ENCODE measurements at regions not wholly inside any gene's neighbourhood (a gene's known extent, or its start where the extent isn't known, plus 50 kb on each side); places are given as distances from the start of the nearest gene placed in this dataset.

DNA sequence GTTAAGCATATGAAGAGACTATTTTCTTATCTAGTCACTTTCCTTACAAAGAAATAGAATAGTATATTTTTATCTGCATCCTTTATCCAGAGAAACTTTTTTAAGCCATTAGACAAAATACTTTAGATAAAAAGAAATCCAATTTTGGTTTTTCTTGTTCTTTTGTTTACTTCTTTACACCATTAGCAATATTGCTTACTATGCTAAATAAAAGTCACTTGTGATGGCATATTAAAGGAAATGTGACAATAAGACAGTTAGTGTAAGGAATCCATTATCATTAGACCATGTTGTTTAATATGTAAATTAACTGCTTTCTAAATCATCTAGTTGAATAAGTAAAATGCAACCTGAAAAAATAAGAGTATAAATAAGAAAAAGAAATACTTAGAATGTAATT is 2582.7 kb downstream of the ARAP2 start:
- Histone ChIP-seq H3K4me3 (no peak overlapping the region), H3K9me3 (peaks cover 5 to 27% of the 10 kb centered on the region in 2 donors), H3K4me1 (no peaks in the 10 kb centered on the region), H3K27me3 (no peaks in the 10 kb centered on the region), H3K36me3 (no peaks in the 10 kb centered on the region), H3K27ac (no peak overlapping the region)
- TF ChIP-seq POLR2AphosphoS5 (IDR thresholded peaks at IDR 0.05) (no peak), POLR2A (IDR thresholded peaks at IDR 0.05) (no peak)
- TF ChIP-seq, protein P1, sequence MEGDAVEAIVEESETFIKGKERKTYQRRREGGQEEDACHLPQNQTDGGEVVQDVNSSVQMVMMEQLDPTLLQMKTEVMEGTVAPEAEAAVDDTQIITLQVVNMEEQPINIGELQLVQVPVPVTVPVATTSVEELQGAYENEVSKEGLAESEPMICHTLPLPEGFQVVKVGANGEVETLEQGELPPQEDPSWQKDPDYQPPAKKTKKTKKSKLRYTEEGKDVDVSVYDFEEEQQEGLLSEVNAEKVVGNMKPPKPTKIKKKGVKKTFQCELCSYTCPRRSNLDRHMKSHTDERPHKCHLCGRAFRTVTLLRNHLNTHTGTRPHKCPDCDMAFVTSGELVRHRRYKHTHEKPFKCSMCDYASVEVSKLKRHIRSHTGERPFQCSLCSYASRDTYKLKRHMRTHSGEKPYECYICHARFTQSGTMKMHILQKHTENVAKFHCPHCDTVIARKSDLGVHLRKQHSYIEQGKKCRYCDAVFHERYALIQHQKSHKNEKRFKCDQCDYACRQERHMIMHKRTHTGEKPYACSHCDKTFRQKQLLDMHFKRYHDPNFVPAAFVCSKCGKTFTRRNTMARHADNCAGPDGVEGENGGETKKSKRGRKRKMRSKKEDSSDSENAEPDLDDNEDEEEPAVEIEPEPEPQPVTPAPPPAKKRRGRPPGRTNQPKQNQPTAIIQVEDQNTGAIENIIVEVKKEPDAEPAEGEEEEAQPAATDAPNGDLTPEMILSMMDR (IDR thresholded peaks at IDR 0.05), result no peak
- no peak for DNase-seq (ENCODE audit: low spot score in 2 of 2)
- intact Hi-C loops (cut with DNase I; ENCODE audit: low total_unique reads), result no loop called here

DNA sequence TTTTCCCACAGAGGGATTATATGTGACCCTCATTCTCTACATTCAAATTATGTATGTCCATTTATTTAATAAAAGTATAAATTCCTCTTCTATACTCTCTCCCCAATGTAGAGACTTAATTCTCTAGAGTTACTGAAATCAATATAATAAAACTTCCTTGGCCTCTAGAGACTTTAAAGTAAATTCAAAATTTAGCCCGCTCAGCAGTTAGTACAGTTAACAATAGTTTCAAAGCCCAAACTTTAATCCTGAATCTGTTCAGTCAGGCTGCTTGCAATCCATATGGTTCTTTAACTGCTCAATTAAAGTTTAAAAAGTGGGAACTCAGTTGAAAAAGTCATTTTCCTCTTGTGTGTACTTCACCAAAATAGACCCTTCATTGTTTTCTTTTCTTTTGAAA is 2558.4 kb downstream of the ARAP2 start:
- H3K27me3 ChIP-seq, result no peaks in the 10 kb centered on the region
- H3K27ac ChIP-seq, result no peak overlapping the region
- peaks cover 0 to 5% of the 10 kb centered on the region in 2 donors for H3K9me3 ChIP-seq
- intact Hi-C loops (cut with DNase I; ENCODE audit: low total_unique reads), result loop anchor here (2.0 kb wide), 1 partner anchor 37 kb away; no protein-coding TSS in a partner anchor
- no peak for DNase-seq (ENCODE audit: low spot score in 2 of 2)
- no peak overlapping the region for H3K4me3 ChIP-seq
- H3K36me3 ChIP-seq, result no peaks in the 10 kb centered on the region
- no peaks in the 10 kb centered on the region for H3K4me1 ChIP-seq
- TF ChIP-seq POLR2AphosphoS5 (IDR thresholded peaks at IDR 0.05) (no peak), POLR2A (IDR thresholded peaks at IDR 0.05) (no peak)
- TF ChIP-seq, protein P1 (IDR thresholded peaks at IDR 0.05), result no peak

DNA sequence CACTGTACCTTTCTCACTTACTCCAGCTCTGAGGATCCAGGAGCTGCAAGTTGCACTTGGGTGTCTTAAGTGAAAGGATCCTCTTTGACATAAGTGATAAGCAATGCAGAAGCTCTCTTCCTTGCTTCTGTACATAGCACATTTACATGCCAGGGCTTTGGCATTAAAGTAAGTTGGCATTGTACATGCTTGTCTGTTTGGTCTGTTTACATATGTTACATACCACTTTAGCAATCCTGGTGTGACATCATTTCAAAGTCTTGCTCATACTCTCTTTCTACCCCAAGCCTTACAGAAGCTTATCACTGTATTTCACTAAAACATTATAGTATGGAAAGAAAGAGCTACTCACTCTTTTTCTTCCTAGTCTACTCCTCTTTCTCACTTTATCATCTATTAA is 2548.3 kb downstream of the ARAP2 start:
- no peaks in the 10 kb centered on the region for H3K36me3 ChIP-seq
- intact Hi-C loops (cut with DNase I; ENCODE audit: low total_unique reads), result no loop called here
- DNase-seq (ENCODE audit: low spot score in 2 of 2), result no peak

DNA sequence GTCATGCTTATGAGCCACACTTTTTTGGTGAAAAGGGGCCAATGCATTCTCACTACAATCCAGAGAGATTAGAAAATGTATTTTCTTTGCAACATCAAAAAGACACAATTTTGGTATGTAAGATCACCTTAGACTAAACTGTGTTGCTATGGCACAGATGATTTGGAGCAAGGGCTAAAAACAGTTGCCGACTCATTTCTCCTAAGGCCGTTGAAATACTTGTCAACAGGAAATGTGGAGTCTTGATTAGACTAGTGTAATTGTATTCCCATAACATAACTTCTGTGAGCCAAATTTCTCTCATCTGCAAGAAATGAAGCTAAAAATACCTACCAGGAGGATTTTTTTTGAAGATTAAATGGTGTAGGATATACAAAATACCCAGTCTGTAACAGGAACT is 2547.7 kb downstream of the ARAP2 start:
- intact Hi-C loops (cut with DNase I; ENCODE audit: low total_unique reads), result no loop called here
- H3K27me3 ChIP-seq, result no peaks in the 10 kb centered on the region
- no peaks in the 10 kb centered on the region for H3K36me3 ChIP-seq
- H3K27ac ChIP-seq, result no peak overlapping the region
- DNase-seq (ENCODE audit: low spot score in 2 of 2), result no peak
- H3K4me1 ChIP-seq, result no peaks in the 10 kb centered on the region
- H3K9me3 ChIP-seq, result peaks cover 0 to 29% of the 10 kb centered on the region in 2 donors
- TF ChIP-seq, protein P1 (IDR thresholded peaks at IDR 0.05), result no peak
- TF ChIP-seq POLR2A (IDR thresholded peaks at IDR 0.05) (no peak), POLR2AphosphoS5 (IDR thresholded peaks at IDR 0.05) (no peak)
- no peak overlapping the region for H3K4me3 ChIP-seq

More for the DNA sequence above, 2548.3 kb downstream of the ARAP2 start:
- TF ChIP-seq, protein P1 (IDR thresholded peaks at IDR 0.05), result no peak
- TF ChIP-seq POLR2AphosphoS5 (IDR thresholded peaks at IDR 0.05) (no peak), POLR2A (IDR thresholded peaks at IDR 0.05) (no peak)
- Histone ChIP-seq H3K27me3 (no peaks in the 10 kb centered on the region), H3K4me3 (no peak overlapping the region), H3K9me3 (peaks cover 0 to 29% of the 10 kb centered on the region in 2 donors), H3K4me1 (no peaks in the 10 kb centered on the region), H3K27ac (no peak overlapping the region)

DNA sequence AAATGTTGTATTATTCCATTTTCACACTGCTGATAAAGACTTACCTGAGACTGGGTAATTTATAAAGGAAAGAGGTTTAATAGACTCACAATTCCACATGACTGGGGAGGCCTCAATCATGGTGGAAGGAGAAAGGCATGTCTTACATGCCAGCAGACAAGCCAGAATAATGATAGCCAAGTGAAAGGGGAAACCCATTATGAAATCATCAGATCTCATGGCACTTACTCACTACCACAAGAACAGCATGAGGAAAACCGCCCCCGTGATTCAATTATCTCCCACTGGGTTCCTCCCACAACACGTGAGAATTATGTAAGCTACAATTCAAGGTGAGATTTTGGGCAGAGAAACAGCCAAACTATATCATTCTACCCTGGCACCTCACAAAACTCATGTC is 2535.1 kb downstream of the ARAP2 start:
- TF ChIP-seq POLR2AphosphoS5 (IDR thresholded peaks at IDR 0.05), result no peak
- TF ChIP-seq POLR2A (IDR thresholded peaks at IDR 0.05), result no peak
- TF ChIP-seq, protein P1 (IDR thresholded peaks at IDR 0.05), result no peak
- H3K36me3 ChIP-seq, result no peaks in the 10 kb centered on the region
- intact Hi-C loops (cut with DNase I; ENCODE audit: low total_unique reads), result no loop called here
- peaks cover 5% of the 10 kb centered on the region in 2 donors for H3K9me3 ChIP-seq
- no peak for DNase-seq (ENCODE audit: low spot score in 2 of 2)
- no peaks in the 10 kb centered on the region for H3K4me1 ChIP-seq
- H3K4me3 ChIP-seq, result no peak overlapping the region
- H3K27ac ChIP-seq, result no peak overlapping the region
- H3K27me3 ChIP-seq, result no peaks in the 10 kb centered on the region
